Activated gamma-delta T cell treated with Interleukin-2 at 50 U/mL for 16 hours (primary cell): ENCODE measurements at regions not wholly inside any gene's neighbourhood (a gene's known extent, or its start where the extent isn't known, plus 50 kb on each side); places are given as distances from the start of the nearest gene placed in this dataset.
A peak's percentile ranks its signal among the peaks of the same experiment; 100 is the strongest.

Experiments used
- DNase-seq: peaks from one replicate; pipeline ENCODE4 v3.0.0-alpha.2; 2020

GRCh38 chr2:12978066-12978835, 261.5 kb downstream of the TRIB2 start:
- no peak for DNase-seq

GRCh38 chr2:12979066-12979465, 262.3 kb downstream of the TRIB2 start:
- no peak for DNase-seq

GRCh38 chr2:12980817-12981216, 264.1 kb downstream of the TRIB2 start:
- no peak for DNase-seq

GRCh38 chr2:12982149-12982584, 265.4 kb downstream of the TRIB2 start:
- no peak for DNase-seq

DNA sequence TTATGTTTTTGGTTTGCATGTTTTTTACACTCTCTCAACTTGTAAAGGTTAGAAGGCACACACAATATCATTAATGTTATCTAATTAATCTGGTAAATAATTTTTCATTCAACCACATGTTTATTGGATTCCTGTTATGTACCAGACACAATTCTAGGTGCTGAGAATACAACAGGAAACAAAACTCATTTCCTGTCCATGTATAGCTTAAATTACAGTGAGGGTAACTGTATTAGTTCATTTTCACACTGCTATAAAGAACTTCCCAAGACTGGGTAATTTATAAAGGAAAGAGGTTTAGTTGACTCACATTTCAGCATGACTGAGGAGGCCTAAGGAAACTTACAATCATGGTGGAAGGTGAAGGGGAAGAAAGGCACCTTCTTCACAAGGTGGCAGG, 270.5 kb downstream of the TRIB2 start:
- no peak for DNase-seq

DNA sequence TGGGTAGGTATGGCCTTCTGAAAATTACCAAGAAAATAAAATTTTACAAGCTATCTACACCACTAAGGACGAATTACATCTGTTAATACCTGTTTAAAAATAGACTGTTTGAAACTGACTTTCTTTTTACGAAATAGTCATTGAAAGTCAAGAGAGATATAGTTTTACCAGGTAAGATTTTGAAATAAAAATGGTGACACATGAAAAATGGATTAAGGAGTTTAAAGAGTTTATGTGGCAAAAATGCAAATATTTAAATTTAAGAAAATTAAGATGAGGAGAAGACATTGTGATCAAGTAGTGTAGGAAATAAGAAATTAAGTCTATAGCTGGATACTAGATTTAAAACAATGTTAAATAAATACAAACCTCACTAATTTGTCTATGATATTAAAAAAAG, 271.5 kb downstream of the TRIB2 start:
- no peak for DNase-seq

- DNase-seq, result no peak
Measured at GRCh38 chr2:12990523-12990922, 273.8 kb downstream of the TRIB2 start.

DNA sequence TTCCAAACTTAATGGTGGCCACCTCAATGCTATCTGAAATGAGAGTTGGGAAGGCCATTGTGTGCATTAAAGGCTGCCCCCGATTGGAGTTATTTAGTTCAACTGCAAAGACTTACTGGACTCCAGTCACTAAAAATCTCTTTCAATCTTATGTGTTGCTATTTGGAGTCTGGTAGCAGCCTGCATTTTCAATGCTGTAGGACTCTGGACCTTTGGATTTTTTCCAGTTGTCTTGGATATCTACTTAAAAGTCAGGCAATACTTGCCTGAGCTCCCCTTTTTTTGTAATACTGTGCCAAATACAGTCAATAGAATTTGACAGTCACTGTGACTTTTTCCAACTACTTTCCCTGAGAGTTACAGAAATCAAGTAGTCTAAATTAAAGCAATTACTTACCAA, 281.9 kb downstream of the TRIB2 start:
- DNase-seq, result no peak

GRCh38 chr2:13000664-13001363, 284.1 kb downstream of the TRIB2 start:
- DNase-seq, result no peak

DNA sequence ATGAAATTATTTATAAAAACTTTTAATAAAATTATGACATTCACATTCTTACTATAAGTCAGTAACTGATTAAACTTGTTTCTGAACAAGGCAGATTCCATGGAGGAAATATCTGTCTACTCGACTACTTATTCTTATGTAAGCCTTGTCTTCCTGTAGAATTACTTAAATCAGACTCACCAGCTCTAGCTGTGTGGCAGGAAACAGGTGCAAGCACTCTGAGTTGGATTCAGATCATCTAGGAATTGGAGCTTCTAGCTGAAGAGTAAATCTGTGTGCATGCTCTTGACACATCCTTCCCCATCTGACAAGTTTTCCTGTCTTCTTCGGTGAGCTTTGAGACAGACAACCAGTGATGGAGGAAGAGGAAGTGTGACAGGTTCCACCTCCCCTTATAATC, 284.7 kb downstream of the TRIB2 start:
- DNase-seq, result no peak

- DNase-seq, result no peak
Measured at GRCh38 chr2:13002536-13003331, 286.0 kb downstream of the TRIB2 start.

DNA sequence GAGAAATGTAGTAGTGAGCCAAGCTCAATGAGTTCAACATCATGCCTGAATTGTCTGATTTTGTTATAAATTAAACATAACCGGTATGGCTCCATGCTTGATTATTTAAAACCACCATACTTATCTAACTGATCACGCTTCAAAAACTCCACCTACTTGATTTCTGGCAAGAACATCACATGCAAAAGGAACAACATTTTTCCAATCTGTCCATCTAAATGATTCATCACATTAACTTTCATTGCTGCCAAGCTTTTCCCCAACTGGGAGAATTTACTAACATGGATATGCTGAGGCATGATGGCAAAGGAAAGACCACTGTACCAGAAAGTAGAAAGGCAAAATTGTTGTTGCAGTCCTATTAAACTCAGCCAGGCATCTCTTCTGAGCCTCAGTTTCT, 286.8 kb downstream of the TRIB2 start:
- DNase-seq, result no peak

GRCh38 chr2:13005048-13005447, 288.3 kb downstream of the TRIB2 start:
- no peak for DNase-seq

- no peak for DNase-seq
Measured at GRCh38 chr2:13005761-13006335, 289.1 kb downstream of the TRIB2 start.

GRCh38 chr2:13006426-13006825, 289.7 kb downstream of the TRIB2 start:
- DNase-seq, result no peak

GRCh38 chr2:13006829-13007717, 290.3 kb downstream of the TRIB2 start:
- peak; percentile 58 for DNase-seq

GRCh38 chr2:13009027-13009642, 292.4 kb downstream of the TRIB2 start:
- DNase-seq, result no peak

GRCh38 chr2:13010283-13010682, 293.5 kb downstream of the TRIB2 start:
- DNase-seq, result no peak

- DNase-seq, result no peak
Measured at GRCh38 chr2:13014783-13015182, 298.0 kb downstream of the TRIB2 start.

DNA sequence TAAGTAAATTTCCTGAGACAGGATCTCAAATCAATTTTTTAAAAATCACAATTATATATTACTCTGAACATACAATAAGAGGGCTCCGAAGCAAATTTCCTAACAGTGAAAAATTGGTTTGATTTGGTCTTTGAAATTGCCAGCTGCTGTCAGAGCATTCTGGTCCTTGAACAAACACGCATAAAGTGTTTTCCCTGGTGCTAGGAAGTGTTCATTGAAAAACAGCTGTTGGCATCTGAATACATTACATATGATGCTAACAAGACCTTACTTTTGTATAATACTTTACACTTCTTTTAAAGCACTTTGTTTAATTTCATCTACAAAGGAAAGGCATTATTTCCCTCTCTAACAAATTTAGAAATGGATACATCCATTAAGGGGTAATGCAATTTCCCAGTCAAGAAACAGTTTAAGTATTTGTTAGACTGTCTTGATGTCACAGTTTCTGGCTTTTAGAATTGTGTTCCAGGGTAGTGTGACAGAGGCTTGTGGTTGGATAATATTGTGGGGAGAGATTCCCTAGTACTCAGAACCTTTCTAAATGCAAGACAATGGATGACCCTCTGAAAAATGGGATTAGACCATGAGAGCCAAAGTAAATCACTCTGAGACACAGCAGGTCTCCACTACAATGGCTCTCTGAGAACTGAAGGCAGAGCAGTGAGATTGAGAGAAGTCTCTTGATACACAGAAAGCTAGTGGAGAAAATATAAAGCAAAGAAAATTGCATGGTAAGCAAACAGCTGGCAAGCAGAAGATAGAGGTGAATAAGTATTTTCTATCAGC, 299.0 kb downstream of the TRIB2 start:
- no peak for DNase-seq

DNA sequence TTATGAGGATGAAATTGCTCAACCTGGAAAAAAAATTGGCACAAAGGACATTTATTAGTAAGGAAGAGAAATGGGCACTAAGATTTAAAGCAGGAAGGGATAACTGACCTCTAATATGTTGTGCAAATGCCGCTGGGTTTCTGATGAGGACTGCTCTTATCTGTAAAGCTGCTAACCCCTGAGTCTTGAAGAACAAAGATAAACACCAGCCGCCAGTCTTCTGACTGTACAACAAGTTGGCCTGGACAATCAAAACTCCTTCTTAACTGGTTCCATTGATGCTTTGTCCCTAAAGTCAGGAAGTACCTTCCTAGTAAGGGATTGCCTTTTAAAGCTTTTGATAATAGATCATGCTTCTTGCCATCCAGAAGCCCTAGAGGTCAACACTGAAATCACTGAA, 301.8 kb downstream of the TRIB2 start:
- no peak for DNase-seq
